H1 (cell line): ENCODE measurements at regions not wholly inside any gene's neighbourhood (a gene's known extent, or its start where the extent isn't known, plus 50 kb on each side); places are given as distances from the start of the nearest gene placed in this dataset.

ENCODE experiments used
- CTCF ChIA-PET: fragments of 300-600 bp; sonication (Branson Sonifier 250); formaldehyde crosslinking; loops from one replicate; lab custom pipeline; 2021; ENCODE audit not compliant: partially characterized antibody; lab: Charles Lee
- POLR2A ChIA-PET: fragments of 300-600 bp; sonication (Branson Sonifier 250); formaldehyde crosslinking; loops from one replicate; lab custom pipeline; 2021; ENCODE audit warnings: inconsistent platforms; ENCODE audit not compliant: partially characterized antibody; lab: Charles Lee
- DNase-seq, 2 experiments: peaks; one replicate each; pipeline versions ENCODE4 v3.0.0 to v3.0.0-alpha.2; 2010 to 2022; ENCODE audit warnings: low spot score in 2 of 2, low read depth in 1 of 2, mixed read lengths in 1 of 2
- FAIRE-seq: peaks from 2 replicates; lab custom pipeline; 2011; peaks lifted over from hg19 to GRCh38; lab: Jason Lieb, UNC
- H2AFZ ChIP-seq: 2 replicates; pipeline ENCODE4 v1.8.1; 2012; ENCODE audit warnings: low read length, inconsistent platforms
- H2AK5ac ChIP-seq: 2 replicates; pipeline ENCODE4 v1.6.1; 2013; ENCODE audit warnings: low read depth, low read length
- H2BK120ac ChIP-seq: replicated peaks from 2 replicates; pipeline ENCODE3; 2013; ENCODE audit warnings: low read depth, low read length, inconsistent platforms
- H2BK12ac ChIP-seq: 2 replicates; pipeline ENCODE4 v1.6.1; 2013; ENCODE audit warnings: low read depth, low read length
- H2BK15ac ChIP-seq: 2 replicates; pipeline ENCODE4 v1.6.1; 2013; ENCODE audit warnings: low read length
- H2BK20ac ChIP-seq: 2 replicates; pipeline ENCODE4 v1.6.1; 2013; ENCODE audit warnings: low read length
- H2BK5ac ChIP-seq: 2 replicates; pipeline ENCODE4 v1.6.1; 2013; ENCODE audit warnings: low read depth, low read length
- H3K14ac ChIP-seq: 2 replicates; pipeline ENCODE4 v1.6.1; 2013; ENCODE audit warnings: inconsistent platforms; ENCODE audit not compliant: insufficient read length
- H3K18ac ChIP-seq: 2 replicates; pipeline ENCODE4 v1.6.1; 2013; ENCODE audit warnings: low read length; ENCODE audit errors: extremely low read depth
- H3K23ac ChIP-seq: 2 replicates; pipeline ENCODE4 v1.6.1; 2013; ENCODE audit warnings: inconsistent platforms; ENCODE audit not compliant: insufficient read length
- H3K23me2 ChIP-seq: 2 replicates; pipeline ENCODE4 v1.6.1; 2013; ENCODE audit warnings: low read depth, low read length
- H3K27ac ChIP-seq: 2 replicates; pipeline ENCODE4 v1.6.1; 2011; ENCODE audit warnings: low read depth, low read length, inconsistent platforms
- H3K27me3 ChIP-seq, 4 experiments: replicated peaks in 1 of 4; 1 replicate in 1 of 4; 2 replicates in 3 of 4; pipeline versions ENCODE4 v1.6.1 to v1.8.1; 2011 to 2013; ENCODE audit warnings: low read length in 3 of 4, mild to moderate bottlenecking in 3 of 4, inconsistent platforms in 2 of 4, mixed read lengths in 2 of 4, moderate library complexity in 1 of 4; ENCODE audit not compliant: control insufficient read depth in 3 of 4, insufficient read depth in 3 of 4; ENCODE audit errors: extremely low read depth in 1 of 4
- H3K36me3 ChIP-seq, 4 experiments: 2 replicates each; pipeline versions ENCODE4 v1.6.1 to v1.8.1; 2011 to 2013; ENCODE audit warnings: mild to moderate bottlenecking in 4 of 4, low read length in 3 of 4, moderate library complexity in 2 of 4, control low read depth in 1 of 4, inconsistent platforms in 1 of 4; ENCODE audit not compliant: insufficient read depth in 4 of 4, control insufficient read depth in 2 of 4
- H3K4ac ChIP-seq: replicated peaks from 2 replicates; pipeline ENCODE3; 2013; ENCODE audit warnings: low read length, low read depth, mixed read lengths, inconsistent platforms; ENCODE audit not compliant: insufficient read length
- H3K4me1 ChIP-seq, 4 experiments: replicated peaks in 1 of 4; 1 replicate in 1 of 4; 2 replicates in 3 of 4; pipeline versions ENCODE4 v1.6.1 to v1.8.1; 2011 to 2013; ENCODE audit warnings: low read length in 3 of 4, inconsistent platforms in 2 of 4, mixed read lengths in 1 of 4; ENCODE audit not compliant: insufficient read depth in 4 of 4, control insufficient read depth in 3 of 4
- H3K4me2 ChIP-seq, 2 experiments: 2 replicates each; pipeline versions ENCODE4 v1.6.1 to v1.8.1; 2011 to 2013; ENCODE audit warnings: low read depth in 2 of 2, low read length in 2 of 2, control low read depth in 1 of 2, inconsistent platforms in 1 of 2, mild to moderate bottlenecking in 1 of 2; ENCODE audit not compliant: insufficient read depth in 1 of 2
- H3K4me3 ChIP-seq, 4 experiments: fragments of 200-600, 300-600 bp in 1 of 4; sonication (generic), shearing (Covaris generic), sonication (Bioruptor Twin) in 1 of 4; 2 replicates each; pipeline versions ENCODE4 v1.5.1 to v1.8.1; 2011 to 2016; ENCODE audit warnings: low read length in 4 of 4, low read depth in 3 of 4, control low read depth in 2 of 4, inconsistent platforms in 2 of 4, mild to moderate bottlenecking in 2 of 4, mixed read lengths in 1 of 4, moderate library complexity in 1 of 4; ENCODE audit not compliant: insufficient read depth in 2 of 4; ENCODE audit errors: extremely low read depth in 1 of 4
- H3K56ac ChIP-seq: replicated peaks from 2 replicates; pipeline ENCODE3; 2013; ENCODE audit warnings: low read depth, mild to moderate bottlenecking, mixed read lengths, low read length, inconsistent platforms; ENCODE audit not compliant: insufficient read length
- H3K79me1 ChIP-seq: 2 replicates; pipeline ENCODE4 v1.6.1; 2013; ENCODE audit warnings: low read depth, low read length, control low read depth
- H3K79me2 ChIP-seq, 2 experiments: 2 replicates each; pipeline versions ENCODE4 v1.6.1 to v1.8.1; 2012 to 2013; ENCODE audit warnings: low read length in 2 of 2, mild to moderate bottlenecking in 2 of 2, inconsistent platforms in 1 of 2; ENCODE audit not compliant: insufficient read depth in 2 of 2, control insufficient read depth in 1 of 2
- H3K9ac ChIP-seq, 4 experiments: replicated peaks in 1 of 4; 1 replicate in 1 of 4; 2 replicates in 3 of 4; pipeline versions ENCODE4 v1.6.1 to v1.8.1; 2011 to 2013; ENCODE audit warnings: low read depth in 3 of 4, low read length in 3 of 4, control low read depth in 2 of 4, mild to moderate bottlenecking in 2 of 4, moderate library complexity in 2 of 4, inconsistent platforms in 1 of 4; ENCODE audit errors: extremely low read depth in 1 of 4
- H3K9me3 ChIP-seq, 2 experiments: 2 replicates each; pipeline versions ENCODE4 v1.6.1 to v1.8.1; 2012 to 2013; ENCODE audit warnings: mild to moderate bottlenecking in 2 of 2, moderate library complexity in 2 of 2, control low read depth in 1 of 2, inconsistent platforms in 1 of 2, low read depth in 1 of 2, low read length in 1 of 2, mixed read lengths in 1 of 2; ENCODE audit not compliant: insufficient read depth in 2 of 2
- H4K20me1 ChIP-seq, 2 experiments: replicated peaks in 1 of 2; 2 replicates each; pipeline versions ENCODE3 to v1.8.1; 2011 to 2013; ENCODE audit warnings: inconsistent platforms in 2 of 2, low read length in 2 of 2, mild to moderate bottlenecking in 1 of 2; ENCODE audit not compliant: insufficient read depth in 2 of 2, control insufficient read depth in 1 of 2
- H4K5ac ChIP-seq: 2 replicates; pipeline ENCODE4 v1.6.1; 2013; ENCODE audit warnings: low read length, low read depth, mixed read lengths, inconsistent platforms; ENCODE audit not compliant: insufficient read length
- H4K8ac ChIP-seq: 2 replicates; pipeline ENCODE4 v1.8.0; 2013; ENCODE audit warnings: mild to moderate bottlenecking, moderate library complexity, low read length, inconsistent platforms; ENCODE audit not compliant: insufficient read depth; ENCODE audit errors: extremely low read depth
- H4K91ac ChIP-seq: replicated peaks from 2 replicates; pipeline ENCODE3; 2013; ENCODE audit warnings: low read length, mixed read lengths, inconsistent platforms; ENCODE audit not compliant: insufficient read length
- ASH2L ChIP-seq: fragments of 200-600, 300-600 bp; sonication (generic); IDR thresholded peaks from one replicate; pipeline ENCODE4 v1.7.1; 2017; ENCODE audit warnings: low read length
- BCL11A ChIP-seq, 2 experiments: IDR thresholded peaks; one replicate each; pipeline ENCODE4 v1.6.1; 2011; ENCODE audit warnings: low read depth in 2 of 2, low read length in 2 of 2, mild to moderate bottlenecking in 2 of 2
- BRCA1 ChIP-seq: IDR thresholded peaks from 2 replicates; pipeline ENCODE4 v1.6.1; 2012; ENCODE audit warnings: low read depth, low read length, improper control_type of control experiment
- CBX8 ChIP-seq: fragments of 300-800, 300-1000 bp; sonication (generic); IDR thresholded peaks from 2 replicates; pipeline ENCODE4 v1.7.1; 2016; ENCODE audit warnings: low read depth, low read length, borderline replicate concordance
- EGR1 ChIP-seq: IDR thresholded peaks from 2 replicates; pipeline ENCODE4 v1.6.1; 2011; ENCODE audit warnings: low read depth, low read length, borderline replicate concordance
- EZH2 ChIP-seq: fragments of 200-600 bp; sonication (generic); IDR thresholded peaks from 2 replicates; pipeline ENCODE4 v1.7.1; 2012; ENCODE audit warnings: low read depth, mild to moderate bottlenecking, moderate library complexity, low read length, inconsistent platforms; ENCODE audit not compliant: severe bottlenecking
- FOSL1 ChIP-seq: IDR thresholded peaks from 2 replicates; pipeline ENCODE4 v1.6.1; 2011; ENCODE audit warnings: mild to moderate bottlenecking, low read depth, low read length, moderate library complexity; ENCODE audit not compliant: insufficient read depth
- KDM4A ChIP-seq: IDR thresholded peaks from one replicate; pipeline ENCODE4 v1.7.1; 2012; ENCODE audit warnings: low read depth, mild to moderate bottlenecking, moderate library complexity, low read length, inconsistent platforms; ENCODE audit not compliant: severe bottlenecking
- PHF8 ChIP-seq: fragments of 200-600 bp; sonication (generic); conservative IDR thresholded peaks from 2 replicates; pipeline ENCODE4 v1.7.1; 2012; ENCODE audit warnings: low read depth, mild to moderate bottlenecking, inconsistent platforms, low read length, moderate library complexity
- POU5F1 ChIP-seq: IDR thresholded peaks from 2 replicates; pipeline ENCODE4 v1.6.1; 2011; ENCODE audit warnings: low read depth, mild to moderate bottlenecking, low read length, moderate library complexity
- SP1 ChIP-seq: IDR thresholded peaks from 2 replicates; pipeline ENCODE4 v1.6.1; 2011; ENCODE audit warnings: low read depth, low read length
- TBP ChIP-seq: IDR thresholded peaks from 2 replicates; pipeline ENCODE4 v1.6.1; 2011; ENCODE audit warnings: low read depth, low read length, improper control_type of control experiment
- ZNF274 ChIP-seq: IDR thresholded peaks from 2 replicates; pipeline ENCODE4 v1.7.0; 2012; ENCODE audit warnings: low read length, borderline replicate concordance; ENCODE audit errors: extremely low read depth
- TF ChIP-seq, protein P1 (sequence below): IDR thresholded peaks from 2 replicates; pipeline ENCODE4 v1.6.1; 2011; ENCODE audit warnings: low read depth, mild to moderate bottlenecking, low read length; ENCODE audit not compliant: insufficient read depth
- TF ChIP-seq, protein P2 (sequence below): IDR thresholded peaks from 2 replicates; pipeline ENCODE4 v1.6.1; 2012; ENCODE audit warnings: inconsistent platforms

DNA sequence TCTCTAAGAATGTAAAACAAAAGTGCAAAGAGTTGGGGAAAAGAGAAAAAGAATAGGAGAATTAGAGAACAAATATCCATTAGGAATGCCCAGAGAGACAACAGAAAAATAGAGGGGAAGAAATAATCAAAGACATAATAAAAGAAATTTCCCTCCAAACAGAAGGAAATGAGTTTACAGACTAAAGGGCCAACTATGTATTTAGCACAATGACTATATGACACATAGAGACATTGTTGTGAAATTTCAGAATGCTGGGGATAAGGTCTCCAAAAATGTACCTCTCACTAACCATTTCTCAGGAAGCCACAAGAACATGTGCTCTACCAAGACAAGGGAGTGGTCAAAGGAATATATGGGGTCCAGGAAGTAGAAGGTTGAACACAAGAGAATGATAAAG lies 121.0 kb upstream of the ACSL4 start:
- Histone ChIP-seq H2BK5ac (no peak overlapping the region), H3K14ac (no peak overlapping the region), H3K4ac (no peak overlapping the region), H2AFZ (no peak overlapping the region), H3K4me1 (no peaks in the 10 kb centered on the region), H3K36me3 (no peaks in the 10 kb centered on the region), H3K9ac (no peak overlapping the region), H3K27ac (no peak overlapping the region), H4K5ac (no peak overlapping the region), H3K9me3 (no peaks in the 10 kb centered on the region), H3K27me3 (no peaks in the 10 kb centered on the region), H2BK20ac (no peak overlapping the region), H2AK5ac (no peak overlapping the region), H2BK15ac (no peak overlapping the region), H3K56ac (no peak overlapping the region), H3K79me1 (no peaks in the 10 kb centered on the region), H4K91ac (no peak overlapping the region), H4K8ac (no peak overlapping the region), H4K20me1 (no peaks in the 10 kb centered on the region), H3K79me2 (no peaks in the 10 kb centered on the region), H3K23ac (no peak overlapping the region), H2BK12ac (no peak overlapping the region), H3K18ac (no peak overlapping the region), H2BK120ac (no peak overlapping the region), H3K4me3 (no peak overlapping the region), H3K23me2 (peaks cover 1% of the 10 kb centered on the region; the same call in 1 of the 2 replicates), H3K4me2 (no peak overlapping the region)
- ChIA-PET POLR2A (no interaction called here), CTCF (interaction anchor here (0.8 to 3.0 kb wide), 4 partner anchors 32 to 142 kb away, joined by 3 to 19 read pairs (median 4); no protein-coding TSS in a partner anchor)
- DNase-seq = no peak
- no peak for FAIRE-seq
- no peak for TF ChIP-seq KDM4A
- TF ChIP-seq ASH2L = no peak
- no peak for TF ChIP-seq SP1
- TF ChIP-seq TBP = no peak
- TF ChIP-seq PHF8 = no peak
- TF ChIP-seq BRCA1 = no peak
- no peak for TF ChIP-seq EZH2
- TF ChIP-seq, protein P1, sequence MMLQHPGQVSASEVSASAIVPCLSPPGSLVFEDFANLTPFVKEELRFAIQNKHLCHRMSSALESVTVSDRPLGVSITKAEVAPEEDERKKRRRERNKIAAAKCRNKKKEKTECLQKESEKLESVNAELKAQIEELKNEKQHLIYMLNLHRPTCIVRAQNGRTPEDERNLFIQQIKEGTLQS = no peak
- no peak for TF ChIP-seq FOSL1
- TF ChIP-seq BCL11A (IDR thresholded peaks at IDR 0.05; ENCODE audit: low read depth in 2 of 2, low read length in 2 of 2) = no peak
- TF ChIP-seq POU5F1 = no peak
- no peak for TF ChIP-seq EGR1
- TF ChIP-seq CBX8 = no peak
- TF ChIP-seq, protein P2, sequence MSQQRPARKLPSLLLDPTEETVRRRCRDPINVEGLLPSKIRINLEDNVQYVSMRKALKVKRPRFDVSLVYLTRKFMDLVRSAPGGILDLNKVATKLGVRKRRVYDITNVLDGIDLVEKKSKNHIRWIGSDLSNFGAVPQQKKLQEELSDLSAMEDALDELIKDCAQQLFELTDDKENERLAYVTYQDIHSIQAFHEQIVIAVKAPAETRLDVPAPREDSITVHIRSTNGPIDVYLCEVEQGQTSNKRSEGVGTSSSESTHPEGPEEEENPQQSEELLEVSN = no peak
- no peak for TF ChIP-seq ZNF274
